ENCODE measurements at regions not wholly inside any gene's neighbourhood (a gene's known extent, or its start where the extent isn't known, plus 50 kb on each side); places are given as distances from the start of the nearest gene placed in this dataset.

- H3K4me3 ChIP-seq (ENCODE audit: low read depth, low read length) = no peak overlapping the region
- no peak for DNase-seq (ENCODE audit: low read depth)
- no peak for TF ChIP-seq CTCF (IDR thresholded peaks at IDR 0.05; ENCODE audit: low read depth, low read length, missing control alignments)
Measured at GRCh38 chr5:144026286-144026685, 144.2 kb downstream of the YIPF5 start.

GRCh38 chr5:144028058-144028457 lies 142.4 kb downstream of the YIPF5 start:
- no peak for TF ChIP-seq CTCF (IDR thresholded peaks at IDR 0.05; ENCODE audit: low read depth, low read length, missing control alignments)
- no peak for DNase-seq (ENCODE audit: low read depth)
- no peak overlapping the region for H3K4me3 ChIP-seq (ENCODE audit: low read depth, low read length)

- H3K4me3 ChIP-seq (ENCODE audit: low read depth, low read length) = no peak overlapping the region
- DNase-seq (ENCODE audit: low read depth) = no peak
- no peak for TF ChIP-seq CTCF (IDR thresholded peaks at IDR 0.05; ENCODE audit: low read depth, low read length, missing control alignments)
Measured at GRCh38 chr5:144028636-144029035, 141.8 kb downstream of the YIPF5 start.

- TF ChIP-seq CTCF (IDR thresholded peaks at IDR 0.05; ENCODE audit: low read depth, low read length, missing control alignments) = no peak
- no peak overlapping the region for H3K4me3 ChIP-seq (ENCODE audit: low read depth, low read length)
- no peak for DNase-seq (ENCODE audit: low read depth)
Measured at GRCh38 chr5:144030904-144031303, 139.6 kb downstream of the YIPF5 start.

- no peak overlapping the region for H3K4me3 ChIP-seq (ENCODE audit: low read depth, low read length)
- DNase-seq (ENCODE audit: low read depth) = no peak
- no peak for TF ChIP-seq CTCF (IDR thresholded peaks at IDR 0.05; ENCODE audit: low read depth, low read length, missing control alignments)
Measured at GRCh38 chr5:144032375-144032774, 138.1 kb downstream of the YIPF5 start.

- no peak for DNase-seq (ENCODE audit: low read depth)
- no peak overlapping the region for H3K4me3 ChIP-seq (ENCODE audit: low read depth, low read length)
- TF ChIP-seq CTCF (IDR thresholded peaks at IDR 0.05; ENCODE audit: low read depth, low read length, missing control alignments) = no peak
Measured at GRCh38 chr5:144033486-144033885, 137.0 kb downstream of the YIPF5 start.

- no peak for TF ChIP-seq CTCF (IDR thresholded peaks at IDR 0.05; ENCODE audit: low read depth, low read length, missing control alignments)
- DNase-seq (ENCODE audit: low read depth) = no peak
- H3K4me3 ChIP-seq (ENCODE audit: low read depth, low read length) = no peak overlapping the region
Measured at GRCh38 chr5:144035046-144035740, 135.3 kb downstream of the YIPF5 start.
